Smooth muscle cell (in vitro differentiated cells): ENCODE measurements at regions not wholly inside any gene's neighbourhood (a gene's known extent, or its start where the extent isn't known, plus 50 kb on each side); places are given as distances from the start of the nearest gene placed in this dataset.

Experiments used
- DNase-seq: peaks from one replicate; lab custom pipeline; 2025; ENCODE audit not compliant: unreplicated experiment; lab: John Stamatoyannopoulos, UW
- H2AFZ ChIP-seq: fragments of 200-600 bp; sonication (generic); 2 replicates; pipeline ENCODE4 v1.6.0; 2016; ENCODE audit warnings: antibody characterized with exemption, low read depth, mild to moderate bottlenecking
- H3F3A ChIP-seq: fragments of 200-600 bp; sonication (generic); 2 replicates; pipeline ENCODE4 v1.6.0; 2017; ENCODE audit warnings: antibody characterized with exemption, low read depth
- H3K27ac ChIP-seq: fragments of 200-600 bp; sonication (generic); 2 replicates; pipeline ENCODE4 v1.5.1; 2016; ENCODE audit warnings: low read depth, mild to moderate bottlenecking
- H3K27me3 ChIP-seq: fragments of 200-600 bp; sonication (generic); 2 replicates; pipeline ENCODE4 v1.6.1; 2016; ENCODE audit warnings: low read depth, mild to moderate bottlenecking
- H3K36me3 ChIP-seq: fragments of 200-600 bp; sonication (generic); 2 replicates; pipeline ENCODE4 v1.5.1; 2016; ENCODE audit warnings: low read depth
- H3K4me1 ChIP-seq: fragments of 200-600 bp; sonication (generic); 2 replicates; pipeline ENCODE4 v1.5.1; 2016; ENCODE audit warnings: low read depth
- H3K4me2 ChIP-seq: fragments of 200-600 bp; sonication (generic); 2 replicates; pipeline ENCODE4 v1.6.0; 2016; ENCODE audit warnings: mild to moderate bottlenecking
- H3K4me3 ChIP-seq: fragments of 200-600 bp; sonication (generic); 2 replicates; pipeline ENCODE4 v1.5.1; 2016; ENCODE audit warnings: mild to moderate bottlenecking
- H3K79me2 ChIP-seq: fragments of 200-600 bp; sonication (generic); 2 replicates; pipeline ENCODE4 v1.6.0; 2016; ENCODE audit warnings: low read depth, mild to moderate bottlenecking
- H3K9ac ChIP-seq: fragments of 200-600 bp; sonication (generic); 2 replicates; pipeline ENCODE4 v1.6.0; 2016; ENCODE audit warnings: low read depth
- H3K9me3 ChIP-seq: fragments of 200-600 bp; sonication (generic); replicated peaks from 2 replicates; pipeline ENCODE4 v1.5.1; 2016; ENCODE audit warnings: low read depth
- H4K20me1 ChIP-seq: fragments of 200-600 bp; sonication (generic); 2 replicates; pipeline ENCODE4 v1.6.0; 2016; ENCODE audit warnings: low read depth
- CTCF ChIP-seq: fragments of 200-600 bp; sonication (generic); IDR thresholded peaks from 2 replicates; pipeline ENCODE4 v1.5.1; 2017; ENCODE audit warnings: borderline replicate concordance, mild to moderate bottlenecking, antibody characterized with exemption; ENCODE audit not compliant: insufficient read depth, poor library complexity, severe bottlenecking
- WGBS: methylation state at CpG from one replicate; pipeline ENCODE4 v1.1.7; 2016; ENCODE audit warnings: low lambda C conversion rate; 5-methylcytosine and 5-hydroxymethylcytosine counted together

- Histone ChIP-seq H3K27ac (no peak overlapping the region), H3K4me2 (no peak overlapping the region), H4K20me1 (no peaks in the 10 kb centered on the region), H2AFZ (no peak overlapping the region), H3K79me2 (no peaks in the 10 kb centered on the region), H3K4me3 (no peak overlapping the region), H3K9me3 (no peaks in the 10 kb centered on the region), H3K36me3 (no peaks in the 10 kb centered on the region), H3K4me1 (no peaks in the 10 kb centered on the region), H3K27me3 (no peaks in the 10 kb centered on the region), H3F3A (no peaks in the 10 kb centered on the region), H3K9ac (no peak overlapping the region)
- DNase-seq: no peak
- no peak for TF ChIP-seq CTCF
- WGBS: 80% methylated on average over 13 of the region's 13 CpGs
These were observed 179.4 kb downstream of the SREK1 start for GRCh38 chr5:66323529-66323895.

- TF ChIP-seq CTCF: no peak
- no peak overlapping the region for H3K4me2 ChIP-seq
- H2AFZ ChIP-seq: no peak overlapping the region
- no peaks in the 10 kb centered on the region for H4K20me1 ChIP-seq
- H3K4me1 ChIP-seq: no peaks in the 10 kb centered on the region
- no peaks in the 10 kb centered on the region for H3K9me3 ChIP-seq
- no peaks in the 10 kb centered on the region for H3K79me2 ChIP-seq
- no peak overlapping the region for H3K4me3 ChIP-seq
- H3K9ac ChIP-seq: no peak overlapping the region
- H3F3A ChIP-seq: no peaks in the 10 kb centered on the region
- WGBS: 83% methylated on average over 1 of the region's 1 CpG
- no peaks in the 10 kb centered on the region for H3K36me3 ChIP-seq
- H3K27ac ChIP-seq: no peak overlapping the region
- no peak for DNase-seq
- H3K27me3 ChIP-seq: no peaks in the 10 kb centered on the region
These were observed 180.3 kb downstream of the SREK1 start for GRCh38 chr5:66324357-66324756.

- H3K27ac ChIP-seq: no peak overlapping the region
- no peaks in the 10 kb centered on the region for H3F3A ChIP-seq
- no peaks in the 10 kb centered on the region for H4K20me1 ChIP-seq
- no peaks in the 10 kb centered on the region for H3K36me3 ChIP-seq
- no peak for TF ChIP-seq CTCF
- 96% methylated on average over 1 of the region's 1 CpG for WGBS
- H3K4me1 ChIP-seq: no peaks in the 10 kb centered on the region
- no peaks in the 10 kb centered on the region for H3K79me2 ChIP-seq
- H3K27me3 ChIP-seq: no peaks in the 10 kb centered on the region
- H3K4me3 ChIP-seq: no peak overlapping the region
- H2AFZ ChIP-seq: no peak overlapping the region
- no peak for DNase-seq
- H3K4me2 ChIP-seq: no peak overlapping the region
- H3K9ac ChIP-seq: no peak overlapping the region
- H3K9me3 ChIP-seq: no peaks in the 10 kb centered on the region
These were observed 182.2 kb downstream of the SREK1 start for GRCh38 chr5:66326276-66326675.

- H4K20me1 ChIP-seq: no peaks in the 10 kb centered on the region
- H3K4me1 ChIP-seq: no peaks in the 10 kb centered on the region
- no peak overlapping the region for H3K27ac ChIP-seq
- H3K4me2 ChIP-seq: no peak overlapping the region
- 89% methylated on average over 2 of the region's 2 CpGs for WGBS
- H3K9me3 ChIP-seq: no peaks in the 10 kb centered on the region
- H3K79me2 ChIP-seq: no peaks in the 10 kb centered on the region
- no peaks in the 10 kb centered on the region for H3K36me3 ChIP-seq
- no peak for DNase-seq
- no peaks in the 10 kb centered on the region for H3K27me3 ChIP-seq
- H3K9ac ChIP-seq: no peak overlapping the region
- H3F3A ChIP-seq: no peaks in the 10 kb centered on the region
- H3K4me3 ChIP-seq: no peak overlapping the region
- H2AFZ ChIP-seq: no peak overlapping the region
- no peak for TF ChIP-seq CTCF
These were observed 182.9 kb downstream of the SREK1 start for GRCh38 chr5:66327008-66327407.
